CD4-positive, alpha-beta T cell treated with Interleukin-12 subunit alpha and Interleukin-12 subunit beta, for 1 hour (primary cell): ENCODE measurements at regions not wholly inside any gene's neighbourhood (a gene's known extent, or its start where the extent isn't known, plus 50 kb on each side); places are given as distances from the start of the nearest gene placed in this dataset.
"Not testable (repeated sequence)": the region's sequence is repeated elsewhere in the genome, so short reads cannot be mapped to it uniquely, and the experiment has no call there.

Experiments
- DNase-seq: peaks from one replicate; pipeline ENCODE4 v3.0.0-alpha.2; 2020

DNA sequence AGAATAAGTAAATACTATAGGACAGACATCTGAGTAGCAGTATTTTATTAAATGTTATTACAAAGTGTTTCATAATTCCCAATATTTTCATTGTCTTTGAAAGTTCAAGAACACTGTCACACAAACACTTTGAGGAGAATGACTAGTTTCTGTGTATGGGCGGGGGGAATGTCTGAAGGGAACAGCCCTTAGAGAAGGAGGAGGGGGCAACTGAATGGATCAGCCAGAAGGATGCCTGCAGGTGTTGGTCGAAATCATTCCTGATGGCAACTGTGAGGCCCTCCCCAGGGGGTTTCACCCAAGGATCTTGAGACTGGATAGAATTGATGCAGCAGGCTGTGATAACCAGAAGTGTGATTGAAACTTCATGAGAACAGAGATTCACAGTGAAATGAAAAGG, 223.2 kb upstream of the C1orf87 start:
- no peak for DNase-seq

- no peak for DNase-seq
Measured at GRCh38 chr1:60292140-60292539, 218.6 kb upstream of the C1orf87 start.

GRCh38 chr1:60290393-60290792, 216.8 kb upstream of the C1orf87 start:
- no peak for DNase-seq

- no peak for DNase-seq
Measured at GRCh38 chr1:60287536-60287935, 214.0 kb upstream of the C1orf87 start.

- no peak for DNase-seq
Measured at GRCh38 chr1:60283690-60284089, 210.1 kb upstream of the C1orf87 start.

DNA sequence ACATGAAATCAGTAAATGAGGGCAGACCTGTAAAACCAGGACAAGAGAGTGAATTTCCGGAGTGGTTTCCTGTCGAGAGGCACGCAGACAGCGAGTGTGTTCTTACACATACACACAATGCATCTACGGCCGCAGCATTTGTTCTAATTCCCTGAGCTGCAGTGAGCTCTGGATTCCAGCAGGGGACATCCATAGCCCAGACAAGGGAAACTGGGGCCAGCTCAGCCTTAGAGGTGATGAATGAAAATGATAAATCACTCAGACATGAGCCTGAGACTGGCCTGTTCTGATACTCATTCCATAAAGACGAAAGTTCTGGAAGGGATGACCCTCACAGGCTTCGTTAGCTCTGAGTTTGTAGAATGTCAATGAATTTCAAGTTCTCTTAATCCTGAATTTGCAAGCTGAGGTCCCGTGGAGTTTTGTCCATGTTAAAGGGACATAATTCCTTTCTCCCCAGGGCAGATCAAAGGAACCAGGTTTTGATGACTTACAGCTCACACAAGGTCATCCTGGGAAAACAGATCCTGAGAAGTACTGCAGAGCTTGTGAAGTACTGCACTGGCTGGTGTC, 207.9 kb upstream of the C1orf87 start:
- peak; percentile 5 for DNase-seq

DNA sequence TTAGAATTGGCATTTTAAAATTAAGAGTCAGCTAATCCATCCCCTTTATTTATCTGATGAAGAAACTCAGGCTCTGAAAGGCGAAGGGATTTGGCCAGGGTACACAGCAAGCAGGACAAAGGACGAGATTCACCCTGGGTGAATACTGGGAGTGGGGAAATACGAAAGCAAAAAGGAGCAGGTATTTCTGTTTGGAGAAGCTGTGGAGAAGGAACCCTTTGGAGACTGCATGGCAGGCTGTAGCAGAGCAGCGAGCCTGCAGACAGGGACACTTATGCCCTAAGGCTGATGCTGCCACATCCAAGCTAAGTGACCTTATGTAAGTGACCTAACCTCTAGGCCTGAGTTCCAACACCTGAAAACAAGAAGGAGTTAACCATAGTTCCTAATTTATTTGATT, 207.2 kb upstream of the C1orf87 start:
- no peak for DNase-seq

- DNase-seq: no peak
Measured at GRCh38 chr1:60280256-60280655, 206.7 kb upstream of the C1orf87 start.

DNA sequence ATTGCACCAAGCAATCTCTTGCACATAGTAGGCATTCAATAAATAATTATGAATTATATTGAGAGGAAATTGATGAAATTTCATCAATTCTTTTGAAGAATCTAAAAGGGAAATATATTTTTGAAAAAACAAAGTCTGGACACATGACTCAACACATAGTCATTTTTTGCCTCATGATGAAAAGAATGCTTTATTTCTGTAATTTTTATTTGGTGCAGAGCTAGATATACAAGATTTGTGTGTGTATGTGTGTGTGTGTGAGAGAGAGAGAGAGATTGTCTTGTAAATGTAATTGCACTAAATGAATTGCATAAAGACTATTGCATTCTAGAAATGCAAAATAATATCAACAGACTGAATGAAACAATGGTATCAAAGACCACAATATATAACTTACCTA, 206.2 kb upstream of the C1orf87 start:
- no peak for DNase-seq

- no peak for DNase-seq
Measured at GRCh38 chr1:60277269-60277668, 203.7 kb upstream of the C1orf87 start.

DNA sequence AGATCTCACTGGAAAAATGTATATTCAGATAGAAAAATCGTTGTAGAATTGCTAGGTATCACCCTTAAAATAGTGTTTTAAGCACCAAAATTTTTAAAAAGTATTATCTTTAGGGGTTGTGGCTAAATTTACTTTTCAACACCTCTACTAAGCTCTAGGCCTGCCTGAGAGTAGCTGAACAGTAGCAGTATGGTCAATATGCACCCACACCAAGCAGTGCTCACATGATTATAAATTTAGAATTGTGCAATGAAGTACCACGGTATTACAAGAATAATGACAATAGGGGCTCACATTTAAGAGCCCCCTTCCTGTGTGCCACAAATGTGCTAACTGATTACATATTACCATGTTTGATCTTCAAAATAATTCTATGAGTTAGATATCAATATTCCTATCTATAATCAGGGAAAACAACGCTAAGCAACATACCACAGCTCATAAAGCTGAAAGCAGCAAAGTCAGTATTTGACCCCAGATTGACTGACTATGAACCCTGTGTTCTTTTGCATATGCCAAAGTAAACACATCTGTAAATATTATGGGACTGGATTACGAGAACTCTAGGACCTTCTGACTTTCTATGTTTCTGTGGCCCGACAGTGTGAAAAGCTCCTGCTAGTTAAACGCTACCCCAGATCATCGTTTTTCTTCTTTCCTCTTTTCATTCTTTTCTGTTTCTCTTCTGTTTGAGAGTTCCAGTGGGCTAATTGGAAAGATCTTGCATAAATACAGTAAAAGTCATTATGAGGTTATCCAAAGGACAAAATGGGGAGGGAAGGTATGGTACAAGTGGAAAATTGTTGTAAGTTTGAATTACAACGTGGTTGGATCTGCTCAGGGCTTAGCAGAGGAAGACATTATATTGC, 201.1 kb upstream of the C1orf87 start:
- DNase-seq: no peak

- DNase-seq: no peak
Measured at GRCh38 chr1:60273185-60273584, 199.6 kb upstream of the C1orf87 start.

DNA sequence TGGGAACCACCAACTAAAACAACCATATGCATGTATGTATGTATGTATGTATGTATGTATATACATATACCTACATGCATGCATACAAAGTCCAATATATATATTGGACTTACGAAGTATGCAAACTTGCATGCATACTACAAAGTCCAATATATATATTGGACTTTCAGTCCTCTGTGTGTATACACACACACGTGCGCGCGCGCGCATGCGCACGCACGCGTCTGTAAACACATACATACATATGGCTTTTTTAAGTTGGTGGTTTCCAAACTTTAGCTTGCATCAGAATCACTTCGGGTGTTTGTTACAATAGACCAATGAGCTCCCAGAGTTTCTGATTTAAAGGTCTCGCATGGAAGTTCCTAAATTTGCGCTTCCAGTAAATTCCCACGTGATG, 197.5 kb upstream of the C1orf87 start:
- no peak for DNase-seq

DNA sequence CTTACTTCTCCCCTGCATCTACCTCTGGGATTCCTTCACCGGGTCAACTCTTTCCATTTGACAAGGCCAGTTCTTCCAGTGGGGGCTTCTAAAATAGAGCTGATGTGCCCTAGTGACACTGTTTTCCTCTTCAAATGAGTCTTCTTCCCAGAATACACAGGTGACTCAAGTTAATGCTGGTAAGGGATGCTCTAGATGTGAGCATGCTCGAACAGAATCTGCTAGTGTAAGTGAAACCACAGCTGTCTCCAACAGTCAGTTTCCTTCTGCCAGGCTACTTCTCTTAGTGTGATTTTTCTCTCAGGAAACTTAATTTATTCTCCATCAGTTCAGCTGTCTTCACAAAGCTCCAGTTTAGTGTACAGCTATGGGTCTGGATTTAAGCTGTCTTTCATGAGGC, 194.9 kb upstream of the C1orf87 start:
- no peak for DNase-seq

GRCh38 chr1:60265560-60266535, 192.3 kb upstream of the C1orf87 start:
- no peak for DNase-seq

- no peak for DNase-seq
Measured at GRCh38 chr1:60262701-60263100, 189.1 kb upstream of the C1orf87 start.

DNA sequence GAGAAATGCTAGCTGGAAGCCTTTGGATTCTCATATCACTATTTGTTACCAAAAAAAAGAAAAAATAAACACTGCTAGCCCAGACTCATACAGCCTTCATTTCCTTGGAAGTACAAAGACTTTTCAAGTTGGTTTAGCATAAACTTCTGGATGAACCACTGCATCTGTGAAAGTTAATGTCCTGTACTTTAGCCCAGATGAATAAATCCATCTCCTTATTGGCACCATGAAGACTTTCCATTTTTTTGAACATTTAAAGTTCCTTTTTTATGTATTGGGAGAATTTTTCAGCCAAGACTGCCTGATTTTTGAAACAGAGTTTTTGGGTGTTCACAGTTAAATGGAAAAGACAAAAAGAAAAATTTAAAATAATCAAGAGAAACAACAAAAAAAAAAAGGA, 184.0 kb upstream of the C1orf87 start:
- no peak for DNase-seq

GRCh38 chr1:60255565-60255964, 182.0 kb upstream of the C1orf87 start:
- no peak for DNase-seq

DNA sequence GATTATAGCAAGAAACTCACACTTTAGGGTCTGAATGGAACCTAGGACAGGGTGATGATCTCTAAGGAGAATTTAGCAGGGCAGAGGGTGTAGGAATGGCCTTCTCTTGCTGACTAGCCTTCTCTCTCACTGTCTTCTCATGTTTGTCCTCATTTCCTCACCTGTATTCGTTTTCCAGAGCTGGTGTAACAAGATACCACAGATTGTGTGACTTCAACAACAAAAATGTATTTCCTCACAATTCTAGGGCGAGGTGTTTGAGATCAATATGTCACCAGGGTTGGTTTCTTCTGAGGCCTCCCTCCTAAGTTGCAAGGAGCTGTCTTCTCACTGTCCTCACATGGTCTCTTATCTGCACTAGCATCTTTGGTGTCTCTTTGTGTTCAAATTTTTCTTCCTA, 177.9 kb upstream of the C1orf87 start:
- no peak for DNase-seq

- not testable (repeated sequence) for DNase-seq
Measured at GRCh38 chr1:60247467-60247866, 173.9 kb upstream of the C1orf87 start.

- no peak for DNase-seq
Measured at GRCh38 chr1:60245324-60245723, 171.8 kb upstream of the C1orf87 start.

- no peak for DNase-seq
Measured at GRCh38 chr1:60244906-60245305, 171.3 kb upstream of the C1orf87 start.

GRCh38 chr1:60235275-60235674, 161.7 kb upstream of the C1orf87 start:
- no peak for DNase-seq

DNA sequence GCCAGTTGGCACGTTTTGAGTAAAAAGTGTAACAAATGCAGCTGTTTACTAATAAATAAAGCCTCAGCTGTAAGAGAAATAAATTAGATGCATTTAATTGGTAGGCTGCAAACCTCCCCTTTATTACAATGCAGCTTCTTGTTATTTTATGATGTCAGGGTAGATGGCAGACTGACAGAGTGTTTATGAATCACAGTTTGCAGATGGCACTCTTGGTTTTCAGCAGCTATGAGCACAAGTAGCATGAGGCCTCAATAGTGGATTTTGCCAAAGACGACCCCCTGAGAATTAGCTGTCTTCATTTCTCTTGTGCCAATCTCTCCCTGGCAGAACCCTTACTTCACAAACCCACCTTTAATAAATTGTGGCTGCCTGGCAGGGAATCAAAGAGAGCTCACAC, 161.2 kb upstream of the C1orf87 start:
- DNase-seq: no peak
